GM12865 (cell line): ENCODE measurements at regions not wholly inside any gene's neighbourhood (a gene's known extent, or its start where the extent isn't known, plus 50 kb on each side); places are given as distances from the start of the nearest gene placed in this dataset.

ENCODE experiments used
- DNase-seq: peaks from one replicate; pipeline ENCODE4 v3.0.0; 2010; ENCODE audit warnings: low read depth
- H3K4me3 ChIP-seq: 2 replicates; pipeline ENCODE4 v1.5.1; 2011; ENCODE audit warnings: mild to moderate bottlenecking, low read depth, low read length, control low read depth
- CTCF ChIP-seq: IDR thresholded peaks from 2 replicates; pipeline ENCODE4 v1.5.1; 2011; ENCODE audit warnings: low read length, control low read depth, low read depth, inconsistent platforms; ENCODE audit not compliant: insufficient read depth; ENCODE audit errors: missing control alignments

GRCh38 chr18:78703291-78703690 is 276.3 kb upstream of the SALL3 start:
- DNase-seq: no peak
- no peak for TF ChIP-seq CTCF
- H3K4me3 ChIP-seq: no peak overlapping the region

- TF ChIP-seq CTCF: no peak
- DNase-seq: no peak
- H3K4me3 ChIP-seq: no peak overlapping the region
These were observed 274.6 kb upstream of the SALL3 start for GRCh38 chr18:78704971-78705461.

- H3K4me3 ChIP-seq: no peak overlapping the region
- no peak for DNase-seq
- no peak for TF ChIP-seq CTCF
These were observed 270.3 kb upstream of the SALL3 start for GRCh38 chr18:78709261-78709809.

- DNase-seq: no peak
- TF ChIP-seq CTCF: no peak
- no peak overlapping the region for H3K4me3 ChIP-seq
These were observed 268.3 kb upstream of the SALL3 start for GRCh38 chr18:78711316-78711715.

- no peak for TF ChIP-seq CTCF
- no peak for DNase-seq
- H3K4me3 ChIP-seq: no peak overlapping the region
These were observed 267.6 kb upstream of the SALL3 start for GRCh38 chr18:78711971-78712370.

- DNase-seq: no peak
- no peak for TF ChIP-seq CTCF
These were observed 266.5 kb upstream of the SALL3 start for GRCh38 chr18:78713069-78713468.

GRCh38 chr18:78713726-78714125 is 265.9 kb upstream of the SALL3 start:
- H3K4me3 ChIP-seq: no peak overlapping the region
- no peak for TF ChIP-seq CTCF
- DNase-seq: no peak

More at GRCh38 chr18:78713069-78713468, 266.5 kb upstream of the SALL3 start:
- no peak overlapping the region for H3K4me3 ChIP-seq
